IPS-18c (cell line): ENCODE measurements at regions not wholly inside any gene's neighbourhood (a gene's known extent, or its start where the extent isn't known, plus 50 kb on each side); places are given as distances from the start of the nearest gene placed in this dataset.

Experiments used
- H3K4me3 ChIP-seq: 2 replicates; pipeline ENCODE4 v1.7.0; 2013; ENCODE audit warnings: low read depth, mild to moderate bottlenecking, low read length, moderate library complexity; ENCODE audit not compliant: insufficient read depth
- H3K9me3 ChIP-seq: one replicate; pipeline ENCODE4 v1.6.1; 2013; ENCODE audit warnings: mild to moderate bottlenecking, low read length, moderate library complexity; ENCODE audit not compliant: control insufficient read depth, insufficient read depth

GRCh38 chr13:80242728-80243427 is 98.0 kb downstream of the SPRY2 start:
- no peak overlapping the region for H3K4me3 ChIP-seq
- no peaks in the 10 kb centered on the region for H3K9me3 ChIP-seq

- H3K4me3 ChIP-seq = no peak overlapping the region
- no peaks in the 10 kb centered on the region for H3K9me3 ChIP-seq
Observed at GRCh38 chr13:80239571-80240255, 101.2 kb downstream of the SPRY2 start.

- no peaks in the 10 kb centered on the region for H3K9me3 ChIP-seq
- no peak overlapping the region for H3K4me3 ChIP-seq
Observed at GRCh38 chr13:80239116-80239515, 101.8 kb downstream of the SPRY2 start.

- Histone ChIP-seq H3K4me3 (no peak overlapping the region), H3K9me3 (no peaks in the 10 kb centered on the region)
Observed at GRCh38 chr13:80237646-80238045, 103.3 kb downstream of the SPRY2 start.

- no peak overlapping the region for H3K4me3 ChIP-seq
- H3K9me3 ChIP-seq = no peaks in the 10 kb centered on the region
Observed at GRCh38 chr13:80235967-80236302, 105.0 kb downstream of the SPRY2 start.

- Histone ChIP-seq H3K9me3 (no peaks in the 10 kb centered on the region), H3K4me3 (no peak overlapping the region)
Observed at GRCh38 chr13:80235166-80235966, 105.6 kb downstream of the SPRY2 start.

- Histone ChIP-seq H3K9me3 (no peaks in the 10 kb centered on the region), H3K4me3 (no peak overlapping the region)
Observed at GRCh38 chr13:80227645-80228044, 113.3 kb downstream of the SPRY2 start.

- Histone ChIP-seq H3K9me3 (no peaks in the 10 kb centered on the region), H3K4me3 (no peak overlapping the region)
Observed at GRCh38 chr13:80226645-80227044, 114.3 kb downstream of the SPRY2 start.

- Histone ChIP-seq H3K4me3 (no peak overlapping the region), H3K9me3 (peaks cover 2% of the 10 kb centered on the region)
Observed at GRCh38 chr13:80224468-80224867, 116.5 kb downstream of the SPRY2 start.

GRCh38 chr13:80217614-80218456 is 123.1 kb downstream of the SPRY2 start:
- Histone ChIP-seq H3K9me3 (peaks cover 2% of the 10 kb centered on the region), H3K4me3 (no peak overlapping the region)

- H3K9me3 ChIP-seq = peaks cover 2% of the 10 kb centered on the region
- H3K4me3 ChIP-seq = no peak overlapping the region
Observed at GRCh38 chr13:80215368-80215767, 125.6 kb downstream of the SPRY2 start.

- H3K9me3 ChIP-seq = no peaks in the 10 kb centered on the region
- H3K4me3 ChIP-seq = no peak overlapping the region
Observed at GRCh38 chr13:80214521-80214991, 126.4 kb downstream of the SPRY2 start.

GRCh38 chr13:80214050-80214449 is 126.9 kb downstream of the SPRY2 start:
- Histone ChIP-seq H3K9me3 (no peaks in the 10 kb centered on the region), H3K4me3 (no peak overlapping the region)

- H3K4me3 ChIP-seq = no peak overlapping the region
- H3K9me3 ChIP-seq = no peaks in the 10 kb centered on the region
Observed at GRCh38 chr13:80213201-80213600, 127.7 kb downstream of the SPRY2 start.

- H3K9me3 ChIP-seq = no peaks in the 10 kb centered on the region
- no peak overlapping the region for H3K4me3 ChIP-seq
Observed at GRCh38 chr13:80211566-80211965, 129.4 kb downstream of the SPRY2 start.

- no peaks in the 10 kb centered on the region for H3K9me3 ChIP-seq
- H3K4me3 ChIP-seq = no peak overlapping the region
Observed at GRCh38 chr13:80204642-80205041, 136.3 kb downstream of the SPRY2 start.

- H3K9me3 ChIP-seq = no peaks in the 10 kb centered on the region
- no peak overlapping the region for H3K4me3 ChIP-seq
Observed at GRCh38 chr13:80203496-80203895, 137.4 kb downstream of the SPRY2 start.
